Endothelial cell of umbilical vein (primary cell): ENCODE measurements at regions not wholly inside any gene's neighbourhood (a gene's known extent, or its start where the extent isn't known, plus 50 kb on each side); places are given as distances from the start of the nearest gene placed in this dataset.

ENCODE experiments used
- CTCF ChIP-seq, 2 donors: IDR thresholded peaks; 1 replicate in 1 of 2; 2 replicates in 1 of 2; pipeline ENCODE4 v1.5.1; 2011; ENCODE audit warnings: low read length in 2 of 2, mild to moderate bottlenecking in 2 of 2, moderate library complexity in 2 of 2, control low read depth in 1 of 2, inconsistent platforms in 1 of 2, low read depth in 1 of 2; ENCODE audit not compliant: insufficient read depth in 1 of 2; ENCODE audit errors: extremely low read depth in 1 of 2
- MAX ChIP-seq: IDR thresholded peaks from 2 replicates; pipeline ENCODE4 v1.6.1; 2011; ENCODE audit not compliant: insufficient read depth, insufficient read length

GRCh38 chr20:11376420-11376819, 541.3 kb upstream of the BTBD3 start:
- TF ChIP-seq MAX (no peak), CTCF (IDR thresholded peaks at IDR 0.05; ENCODE audit: extremely low read depth in 1 of 2, insufficient read depth in 1 of 2, low read depth in 1 of 2, low read length in 2 of 2) (no peak)
